B cell (primary cell): ENCODE measurements at regions not wholly inside any gene's neighbourhood (a gene's known extent, or its start where the extent isn't known, plus 50 kb on each side); places are given as distances from the start of the nearest gene placed in this dataset.

ENCODE experiments used
- ATAC-seq: fragments of 200-7000 bp; cut with Tn5 transposase; one replicate; pipeline ENCODE4 v1.10.0; 2021; ENCODE audit warnings: low read depth, mild to moderate bottlenecking, moderate number of reproducible peaks, moderate library complexity
- CTCF ChIA-PET: fragments of 350-600 bp; sonication (Branson Sonifier 250); formaldehyde crosslinking; loops from one replicate; lab custom pipeline; 2021; ENCODE audit warnings: antibody characterized with exemption, inconsistent platforms; lab: Charles Lee
- POLR2A ChIA-PET: fragments of 350-600 bp; sonication (Branson Sonifier 250); formaldehyde crosslinking; loops from one replicate; lab custom pipeline; 2021; ENCODE audit warnings: antibody characterized with exemption; lab: Charles Lee
- DNase-seq: peaks from one replicate; pipeline ENCODE4 v3.0.0; 2013
- H2AFZ ChIP-seq: 2 replicates; pipeline ENCODE4 v1.6.1; 2012; ENCODE audit warnings: mild to moderate bottlenecking, low read depth, low read length; ENCODE audit not compliant: insufficient read depth, poor library complexity, severe bottlenecking
- H3K27ac ChIP-seq, 2 donors: 1 replicate in 1 of 2; 2 replicates in 1 of 2; pipeline ENCODE4 v1.5.1; 2012 to 2013; ENCODE audit warnings: low read length in 2 of 2, mild to moderate bottlenecking in 2 of 2, moderate library complexity in 1 of 2
- H3K27me3 ChIP-seq, 4 experiments: fragments of 200-600 bp in 1 of 4; sonication (generic) in 1 of 4; replicated peaks in 1 of 4; 1 replicate in 2 of 4; 2 replicates in 2 of 4; pipeline versions ENCODE4 v1.6.1 to v1.7.0; 2013 to 2016; ENCODE audit warnings: low read length in 3 of 4, mild to moderate bottlenecking in 2 of 4, mixed read lengths in 1 of 4, moderate library complexity in 1 of 4; ENCODE audit not compliant: insufficient read depth in 4 of 4, control insufficient read depth in 3 of 4; ENCODE audit errors: control extremely low read depth in 1 of 4
- H3K36me3 ChIP-seq, 2 experiments: replicated peaks in 1 of 2; 1 replicate in 1 of 2; 2 replicates in 1 of 2; pipeline versions ENCODE4 v1.6.1 to v1.7.1; 2013; ENCODE audit warnings: low read length in 1 of 2; ENCODE audit not compliant: insufficient read depth in 2 of 2, control insufficient read depth in 1 of 2; ENCODE audit errors: control extremely low read depth in 1 of 2, extremely low read depth in 1 of 2
- H3K4me1 ChIP-seq, 2 donors: fragments of 200-600 bp in 1 of 2; sonication (generic) in 1 of 2; 1 replicate in 1 of 2; 2 replicates in 1 of 2; pipeline versions ENCODE4 v1.5.1 to v1.6.1; 2013 to 2017; ENCODE audit warnings: low read length in 2 of 2; ENCODE audit not compliant: control insufficient read depth in 2 of 2, insufficient read depth in 2 of 2
- H3K4me2 ChIP-seq: replicated peaks from 2 replicates; pipeline ENCODE3; 2012; ENCODE audit warnings: mild to moderate bottlenecking, low read depth, low read length; ENCODE audit not compliant: poor library complexity, severe bottlenecking
- H3K4me3 ChIP-seq, 5 experiments: fragments of 200-600 bp in 1 of 5; sonication (generic) in 1 of 5; 1 replicate in 3 of 5; 2 replicates in 2 of 5; pipeline versions ENCODE4 v1.5.1 to v1.7.0; 2011 to 2016; ENCODE audit warnings: low read length in 4 of 5, mild to moderate bottlenecking in 4 of 5, low read depth in 2 of 5, control low read depth in 1 of 5, moderate library complexity in 1 of 5; ENCODE audit not compliant: insufficient read depth in 1 of 5; ENCODE audit errors: control extremely low read depth in 1 of 5, extremely low read depth in 1 of 5
- H3K79me2 ChIP-seq: fragments of 200-600 bp; sonication (generic); one replicate; pipeline ENCODE4 v1.6.0; 2016; ENCODE audit warnings: low read length; ENCODE audit not compliant: control insufficient read depth, insufficient read depth
- H3K9ac ChIP-seq: fragments of 200-600 bp; sonication (generic); 2 replicates; pipeline ENCODE4 v1.6.1; 2017; ENCODE audit warnings: mild to moderate bottlenecking, low read length, moderate library complexity
- H3K9me3 ChIP-seq, 3 donors: one replicate each; pipeline versions ENCODE4 v1.6.1 to v1.7.1; 2013; ENCODE audit warnings: low read length in 2 of 3; ENCODE audit not compliant: control insufficient read depth in 2 of 3, insufficient read depth in 1 of 3; ENCODE audit errors: control extremely low read depth in 1 of 3
- H4K20me1 ChIP-seq: 2 replicates; pipeline ENCODE4 v1.6.0; 2012; ENCODE audit warnings: mild to moderate bottlenecking, low read length; ENCODE audit not compliant: insufficient read depth, control insufficient read depth, poor library complexity, severe bottlenecking
- H3K27ac Mint-ChIP-seq: one replicate; pipeline ENCODE4 v1.8.0; 2021; ENCODE audit warnings: mixed read lengths
- H3K27me3 Mint-ChIP-seq: one replicate; pipeline ENCODE4 v1.8.0; 2021; ENCODE audit warnings: mixed read lengths
- H3K4me1 Mint-ChIP-seq: one replicate; pipeline ENCODE4 v1.8.0; 2021; ENCODE audit warnings: mixed read lengths
- H3K4me3 Mint-ChIP-seq: one replicate; pipeline ENCODE4 v1.8.0; 2021; ENCODE audit warnings: mixed read lengths
- H3K9me3 Mint-ChIP-seq: one replicate; pipeline ENCODE4 v1.8.0; 2022; ENCODE audit warnings: mixed read lengths; ENCODE audit not compliant: insufficient read depth
- EZH2 ChIP-seq: IDR thresholded peaks from 2 replicates; pipeline ENCODE4 v1.6.1; 2012; ENCODE audit warnings: borderline replicate concordance, low read depth, mild to moderate bottlenecking, moderate library complexity, low read length; ENCODE audit not compliant: insufficient read depth, poor library complexity, severe bottlenecking
- WGBS: methylation state at CpG from one replicate; pipeline ENCODE4 v1.1.5; 2013; ENCODE audit warnings: missing lambda C conversion rate; ENCODE audit not compliant: insufficient coverage; 5-methylcytosine and 5-hydroxymethylcytosine counted together
- intact Hi-C: fragments of 100-400 bp; cut with micrococcal nuclease; formaldehyde crosslinking; loops from one replicate; pipeline ENCODE4 v1.10.0; 2022
- TF ChIP-seq, protein P1 (sequence below): fragments of 200-600 bp; IDR thresholded peaks from one replicate; pipeline ENCODE4 v1.8.0; 2022; ENCODE audit warnings: antibody characterized with exemption, mild to moderate bottlenecking

DNA sequence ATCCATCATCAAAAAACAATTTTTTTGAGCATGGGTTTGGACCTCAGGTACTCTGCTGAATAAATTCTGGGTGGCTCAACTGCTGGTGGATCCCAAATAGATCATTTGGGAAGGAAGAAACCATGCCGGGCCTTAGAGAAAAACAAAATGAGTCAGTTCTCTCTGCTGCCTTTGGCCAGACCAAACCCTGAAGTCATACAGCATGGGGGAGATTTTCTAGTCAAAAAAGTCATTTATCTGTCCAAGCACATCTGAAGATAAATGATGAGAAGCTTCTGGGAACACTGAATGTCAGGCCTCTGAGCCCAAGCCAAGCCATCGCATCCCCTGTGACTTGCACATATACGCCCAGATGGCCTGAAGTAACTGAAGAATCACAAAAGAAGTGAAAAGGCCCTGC lies 261.4 kb downstream of the DHX15 start:
- ATAC-seq (no peak), DNase-seq (no peak)
- H3K4me3 Mint-ChIP-seq: no peak overlapping the region
- Histone ChIP-seq H4K20me1 (no peaks in the 10 kb centered on the region), H3K27me3 (no peaks in the 10 kb centered on the region), H3K9me3 (no peaks in the 10 kb centered on the region), H3K79me2 (no peaks in the 10 kb centered on the region), H3K4me3 (no peak overlapping the region), H2AFZ (no peak overlapping the region), H3K4me2 (no peak overlapping the region), H3K27ac (no peak overlapping the region), H3K36me3 (no peaks in the 10 kb centered on the region), H3K9ac (no peak overlapping the region), H3K4me1 (no peaks in the 10 kb centered on the region)
- TF ChIP-seq, protein P1, sequence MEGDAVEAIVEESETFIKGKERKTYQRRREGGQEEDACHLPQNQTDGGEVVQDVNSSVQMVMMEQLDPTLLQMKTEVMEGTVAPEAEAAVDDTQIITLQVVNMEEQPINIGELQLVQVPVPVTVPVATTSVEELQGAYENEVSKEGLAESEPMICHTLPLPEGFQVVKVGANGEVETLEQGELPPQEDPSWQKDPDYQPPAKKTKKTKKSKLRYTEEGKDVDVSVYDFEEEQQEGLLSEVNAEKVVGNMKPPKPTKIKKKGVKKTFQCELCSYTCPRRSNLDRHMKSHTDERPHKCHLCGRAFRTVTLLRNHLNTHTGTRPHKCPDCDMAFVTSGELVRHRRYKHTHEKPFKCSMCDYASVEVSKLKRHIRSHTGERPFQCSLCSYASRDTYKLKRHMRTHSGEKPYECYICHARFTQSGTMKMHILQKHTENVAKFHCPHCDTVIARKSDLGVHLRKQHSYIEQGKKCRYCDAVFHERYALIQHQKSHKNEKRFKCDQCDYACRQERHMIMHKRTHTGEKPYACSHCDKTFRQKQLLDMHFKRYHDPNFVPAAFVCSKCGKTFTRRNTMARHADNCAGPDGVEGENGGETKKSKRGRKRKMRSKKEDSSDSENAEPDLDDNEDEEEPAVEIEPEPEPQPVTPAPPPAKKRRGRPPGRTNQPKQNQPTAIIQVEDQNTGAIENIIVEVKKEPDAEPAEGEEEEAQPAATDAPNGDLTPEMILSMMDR: no peak
- TF ChIP-seq EZH2: no peak
- ChIA-PET POLR2A (no interaction called here), CTCF (no interaction called here)
- 57% methylated on average over 1 of the region's 3 CpGs for WGBS
- no peaks in the 10 kb centered on the region for H3K9me3 Mint-ChIP-seq
- H3K4me1 Mint-ChIP-seq: no peaks in the 10 kb centered on the region
- intact Hi-C loops: no loop called here
- no peaks in the 10 kb centered on the region for H3K27me3 Mint-ChIP-seq
- H3K27ac Mint-ChIP-seq: no peak overlapping the region

DNA sequence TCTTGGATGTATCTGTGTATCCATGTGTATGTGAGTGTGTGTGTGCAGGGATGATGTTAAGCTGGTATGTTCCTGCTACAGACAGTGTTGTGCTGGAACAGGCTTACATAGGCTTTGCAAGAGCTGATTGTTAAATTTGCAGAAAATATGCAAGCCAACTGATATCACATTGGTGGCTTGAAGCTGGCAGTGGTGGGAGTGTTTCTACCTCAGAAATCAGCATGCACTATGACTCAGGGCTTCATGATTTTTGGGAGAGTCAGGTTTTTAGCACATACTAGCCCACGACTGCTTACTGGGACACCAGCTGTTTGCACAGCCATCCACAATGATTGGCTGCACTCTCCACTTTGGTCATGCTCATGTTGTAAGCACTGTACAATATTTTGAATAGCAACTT lies 261.8 kb downstream of the DHX15 start:
- POLR2A ChIA-PET: no interaction called here
- Mint-ChIP-seq H3K4me1 (no peaks in the 10 kb centered on the region), H3K27me3 (no peaks in the 10 kb centered on the region), H3K9me3 (no peaks in the 10 kb centered on the region), H3K27ac (no peak overlapping the region), H3K4me3 (no peak overlapping the region)
- no peak overlapping the region for H3K9ac ChIP-seq
- no peaks in the 10 kb centered on the region for H3K4me1 ChIP-seq
- intact Hi-C loops: no loop called here
- ATAC-seq (no peak), DNase-seq (no peak)
- no peak overlapping the region for H2AFZ ChIP-seq
- H3K4me3 ChIP-seq: no peak overlapping the region
- H4K20me1 ChIP-seq: no peaks in the 10 kb centered on the region
- H3K36me3 ChIP-seq: no peaks in the 10 kb centered on the region
- WGBS: 40% methylated on average over 1 of the region's 1 CpG
- no peaks in the 10 kb centered on the region for H3K9me3 ChIP-seq
- no peaks in the 10 kb centered on the region for H3K27me3 ChIP-seq
- H3K4me2 ChIP-seq: no peak overlapping the region
- no peak for TF ChIP-seq EZH2
- TF ChIP-seq, protein P1: no peak
- H3K79me2 ChIP-seq: no peaks in the 10 kb centered on the region
- CTCF ChIA-PET: no interaction called here
- no peak overlapping the region for H3K27ac ChIP-seq
